ENCODE measurements at regions not wholly inside any gene's neighbourhood (a gene's known extent, or its start where the extent isn't known, plus 50 kb on each side); places are given as distances from the start of the nearest gene placed in this dataset.

DNA sequence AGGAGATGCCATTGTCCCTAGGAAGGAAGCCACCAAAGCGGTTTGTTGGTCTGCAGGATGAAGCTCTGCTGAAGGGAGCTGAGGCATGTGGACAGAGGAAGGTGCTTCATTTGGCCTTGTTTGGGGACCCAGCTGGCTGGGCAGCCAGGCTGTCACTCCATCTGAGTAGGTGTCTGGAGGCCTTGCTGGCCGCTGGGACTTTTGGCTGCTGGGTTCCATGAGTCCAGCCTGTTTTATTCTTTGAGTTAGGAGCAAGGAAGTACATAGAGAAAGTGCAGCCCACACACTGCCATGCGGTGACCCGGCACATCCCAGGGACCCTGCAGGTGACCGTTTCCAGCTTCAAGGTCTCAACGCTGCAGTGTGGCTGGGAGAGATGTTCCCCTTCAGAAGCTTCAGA lies 251.2 kb upstream of the IRX4 start:
- Histone ChIP-seq H3K27me3 (ENCODE audit: insufficient read depth, low read depth, low read length) (no peaks in the 10 kb centered on the region), H3K27ac (ENCODE audit: low read length) (no peak overlapping the region), H3K79me2 (replicated peaks; ENCODE audit: insufficient read depth, low read length) (no peaks in the 10 kb centered on the region), H3K9me2 (ENCODE audit: insufficient read depth, low read length) (no peaks in the 10 kb centered on the region), H3K4me2 (ENCODE audit: low read length) (no peak overlapping the region), H3K36me3 (ENCODE audit: insufficient read depth, low read length) (no peaks in the 10 kb centered on the region), H3K4me3 (ENCODE audit: low read length) (no peak overlapping the region), H3F3A (ENCODE audit: insufficient read depth, low read length, poor library complexity, severe bottlenecking) (no peaks in the 10 kb centered on the region), H3K9ac (ENCODE audit: low read length) (no peak overlapping the region), H4K20me1 (ENCODE audit: insufficient read depth) (no peaks in the 10 kb centered on the region), H3K9me3 (ENCODE audit: low read length) (no peaks in the 10 kb centered on the region), H2AFZ (ENCODE audit: low read depth, low read length) (no peak overlapping the region)
- TF ChIP-seq RAD21 (conservative IDR thresholded peaks at IDR 0.05) (no peak), EP300 (conservative IDR thresholded peaks at IDR 0.05; ENCODE audit: poor library complexity, severe bottlenecking) (no peak), MXI1 (conservative IDR thresholded peaks at IDR 0.05; ENCODE audit: poor library complexity, severe bottlenecking) (no peak), EZH2 (IDR thresholded peaks at IDR 0.05; ENCODE audit: borderline replicate concordance, insufficient read depth, low read length, poor library complexity, severe bottlenecking) (no peak), TAF1 (IDR thresholded peaks at IDR 0.05; ENCODE audit: low read depth) (no peak), POLR2AphosphoS5 (IDR thresholded peaks at IDR 0.05) (no peak), SMC3 (conservative IDR thresholded peaks at IDR 0.05; ENCODE audit: poor library complexity) (no peak)
- TF ChIP-seq, protein P1, sequence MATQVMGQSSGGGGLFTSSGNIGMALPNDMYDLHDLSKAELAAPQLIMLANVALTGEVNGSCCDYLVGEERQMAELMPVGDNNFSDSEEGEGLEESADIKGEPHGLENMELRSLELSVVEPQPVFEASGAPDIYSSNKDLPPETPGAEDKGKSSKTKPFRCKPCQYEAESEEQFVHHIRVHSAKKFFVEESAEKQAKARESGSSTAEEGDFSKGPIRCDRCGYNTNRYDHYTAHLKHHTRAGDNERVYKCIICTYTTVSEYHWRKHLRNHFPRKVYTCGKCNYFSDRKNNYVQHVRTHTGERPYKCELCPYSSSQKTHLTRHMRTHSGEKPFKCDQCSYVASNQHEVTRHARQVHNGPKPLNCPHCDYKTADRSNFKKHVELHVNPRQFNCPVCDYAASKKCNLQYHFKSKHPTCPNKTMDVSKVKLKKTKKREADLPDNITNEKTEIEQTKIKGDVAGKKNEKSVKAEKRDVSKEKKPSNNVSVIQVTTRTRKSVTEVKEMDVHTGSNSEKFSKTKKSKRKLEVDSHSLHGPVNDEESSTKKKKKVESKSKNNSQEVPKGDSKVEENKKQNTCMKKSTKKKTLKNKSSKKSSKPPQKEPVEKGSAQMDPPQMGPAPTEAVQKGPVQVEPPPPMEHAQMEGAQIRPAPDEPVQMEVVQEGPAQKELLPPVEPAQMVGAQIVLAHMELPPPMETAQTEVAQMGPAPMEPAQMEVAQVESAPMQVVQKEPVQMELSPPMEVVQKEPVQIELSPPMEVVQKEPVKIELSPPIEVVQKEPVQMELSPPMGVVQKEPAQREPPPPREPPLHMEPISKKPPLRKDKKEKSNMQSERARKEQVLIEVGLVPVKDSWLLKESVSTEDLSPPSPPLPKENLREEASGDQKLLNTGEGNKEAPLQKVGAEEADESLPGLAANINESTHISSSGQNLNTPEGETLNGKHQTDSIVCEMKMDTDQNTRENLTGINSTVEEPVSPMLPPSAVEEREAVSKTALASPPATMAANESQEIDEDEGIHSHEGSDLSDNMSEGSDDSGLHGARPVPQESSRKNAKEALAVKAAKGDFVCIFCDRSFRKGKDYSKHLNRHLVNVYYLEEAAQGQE (IDR thresholded peaks at IDR 0.05; ENCODE audit: borderline replicate concordance) = no peak
- TF ChIP-seq, protein P2, sequence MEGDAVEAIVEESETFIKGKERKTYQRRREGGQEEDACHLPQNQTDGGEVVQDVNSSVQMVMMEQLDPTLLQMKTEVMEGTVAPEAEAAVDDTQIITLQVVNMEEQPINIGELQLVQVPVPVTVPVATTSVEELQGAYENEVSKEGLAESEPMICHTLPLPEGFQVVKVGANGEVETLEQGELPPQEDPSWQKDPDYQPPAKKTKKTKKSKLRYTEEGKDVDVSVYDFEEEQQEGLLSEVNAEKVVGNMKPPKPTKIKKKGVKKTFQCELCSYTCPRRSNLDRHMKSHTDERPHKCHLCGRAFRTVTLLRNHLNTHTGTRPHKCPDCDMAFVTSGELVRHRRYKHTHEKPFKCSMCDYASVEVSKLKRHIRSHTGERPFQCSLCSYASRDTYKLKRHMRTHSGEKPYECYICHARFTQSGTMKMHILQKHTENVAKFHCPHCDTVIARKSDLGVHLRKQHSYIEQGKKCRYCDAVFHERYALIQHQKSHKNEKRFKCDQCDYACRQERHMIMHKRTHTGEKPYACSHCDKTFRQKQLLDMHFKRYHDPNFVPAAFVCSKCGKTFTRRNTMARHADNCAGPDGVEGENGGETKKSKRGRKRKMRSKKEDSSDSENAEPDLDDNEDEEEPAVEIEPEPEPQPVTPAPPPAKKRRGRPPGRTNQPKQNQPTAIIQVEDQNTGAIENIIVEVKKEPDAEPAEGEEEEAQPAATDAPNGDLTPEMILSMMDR (IDR thresholded peaks at IDR 0.05; ENCODE audit: poor library complexity, severe bottlenecking) = no peak

DNA sequence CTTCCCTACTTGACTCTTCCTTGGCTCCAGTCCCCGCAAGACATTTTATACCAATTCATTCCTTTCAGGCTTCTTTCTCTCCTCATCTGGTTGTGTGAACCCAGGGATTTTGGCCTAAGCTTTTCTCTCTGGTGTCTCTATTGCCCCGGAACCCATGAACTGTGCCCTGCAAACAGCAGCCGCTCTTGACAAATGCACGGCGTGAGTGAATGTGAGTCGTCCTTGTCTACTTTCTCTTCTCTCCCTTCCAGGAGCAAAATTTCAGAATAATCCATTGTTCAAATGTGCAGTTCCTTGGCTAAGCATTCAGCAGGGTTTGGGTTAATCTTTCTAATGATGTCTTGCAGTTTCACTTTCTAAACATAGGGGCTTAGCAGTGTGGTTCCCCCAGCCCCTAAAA lies 250.4 kb upstream of the IRX4 start:
- no peak overlapping the region for H3K4me2 ChIP-seq (ENCODE audit: low read length)
- no peak overlapping the region for H3K4me3 ChIP-seq (ENCODE audit: low read length)
- H3K79me2 ChIP-seq (replicated peaks; ENCODE audit: insufficient read depth, low read length) = no peaks in the 10 kb centered on the region
- H4K20me1 ChIP-seq (ENCODE audit: insufficient read depth) = no peaks in the 10 kb centered on the region
- H3K36me3 ChIP-seq (ENCODE audit: insufficient read depth, low read length) = no peaks in the 10 kb centered on the region
- H3K27ac ChIP-seq (ENCODE audit: low read length) = no peak overlapping the region
- H3K9ac ChIP-seq (ENCODE audit: low read length) = no peak overlapping the region
- no peaks in the 10 kb centered on the region for H3K9me2 ChIP-seq (ENCODE audit: insufficient read depth, low read length)
- H2AFZ ChIP-seq (ENCODE audit: low read depth, low read length) = no peak overlapping the region
- TF ChIP-seq MXI1 (conservative IDR thresholded peaks at IDR 0.05; ENCODE audit: poor library complexity, severe bottlenecking) = no peak
- TF ChIP-seq POLR2AphosphoS5 (IDR thresholded peaks at IDR 0.05) = no peak
- TF ChIP-seq RAD21 (conservative IDR thresholded peaks at IDR 0.05) = no peak
- no peak for TF ChIP-seq TAF1 (IDR thresholded peaks at IDR 0.05; ENCODE audit: low read depth)
- TF ChIP-seq, protein P2 (IDR thresholded peaks at IDR 0.05; ENCODE audit: poor library complexity, severe bottlenecking) = no peak
- TF ChIP-seq EZH2 (IDR thresholded peaks at IDR 0.05; ENCODE audit: borderline replicate concordance, insufficient read depth, low read length, poor library complexity, severe bottlenecking) = no peak
- no peak for TF ChIP-seq EP300 (conservative IDR thresholded peaks at IDR 0.05; ENCODE audit: poor library complexity, severe bottlenecking)
- TF ChIP-seq, protein P1 (IDR thresholded peaks at IDR 0.05; ENCODE audit: borderline replicate concordance) = no peak
- no peak for TF ChIP-seq SMC3 (conservative IDR thresholded peaks at IDR 0.05; ENCODE audit: poor library complexity)
- H3K9me3 ChIP-seq (ENCODE audit: low read length) = no peaks in the 10 kb centered on the region
- no peaks in the 10 kb centered on the region for H3K27me3 ChIP-seq (ENCODE audit: insufficient read depth, low read depth, low read length)
- H3F3A ChIP-seq (ENCODE audit: insufficient read depth, low read length, poor library complexity, severe bottlenecking) = no peaks in the 10 kb centered on the region

All from neural cell (in vitro differentiated cells).